GM18907 (cell line): ENCODE measurements at regions not wholly inside any gene's neighbourhood (a gene's known extent, or its start where the extent isn't known, plus 50 kb on each side); places are given as distances from the start of the nearest gene placed in this dataset.
"Not testable (repeated sequence)": the region's sequence is repeated elsewhere in the genome, so short reads cannot be mapped to it uniquely, and the experiment has no call there.

Experiments
- ATAC-seq: cut with Tn5 transposase; IDR thresholded peaks from one replicate; pipeline ENCODE4 v1.9.1; 2021; ENCODE audit warnings: mild to moderate bottlenecking, moderate library complexity; ENCODE audit not compliant: unreplicated experiment

- ATAC-seq = no peak
Measured at GRCh38 chr21:18705971-18706370, 302.4 kb upstream of the TMPRSS15 start.

DNA sequence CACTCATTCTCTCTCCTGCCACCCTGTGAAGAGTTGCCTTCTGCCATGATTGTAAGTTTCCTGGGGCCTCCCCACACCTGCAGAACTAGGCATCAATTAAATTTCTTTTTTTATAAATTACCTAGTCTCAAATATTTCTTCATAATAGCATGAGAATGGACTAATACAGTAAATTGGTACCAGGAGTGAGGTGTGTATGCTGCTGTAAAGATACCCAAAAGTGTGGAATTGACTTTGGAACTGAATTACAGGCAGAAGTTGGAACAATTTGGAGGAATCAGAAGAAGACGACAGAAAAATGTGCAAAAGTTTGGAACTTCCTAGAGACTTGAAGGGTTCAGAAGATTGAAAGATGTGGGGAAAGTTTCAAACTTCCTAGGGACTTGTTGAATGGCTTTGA lies 308.1 kb upstream of the TMPRSS15 start:
- ATAC-seq = no peak

GRCh38 chr21:18715606-18716005 lies 312.0 kb upstream of the TMPRSS15 start:
- no peak for ATAC-seq

GRCh38 chr21:18716578-18717138 lies 313.1 kb upstream of the TMPRSS15 start:
- ATAC-seq = no peak

- no peak for ATAC-seq
Measured at GRCh38 chr21:18722193-18722592, 318.6 kb upstream of the TMPRSS15 start.

DNA sequence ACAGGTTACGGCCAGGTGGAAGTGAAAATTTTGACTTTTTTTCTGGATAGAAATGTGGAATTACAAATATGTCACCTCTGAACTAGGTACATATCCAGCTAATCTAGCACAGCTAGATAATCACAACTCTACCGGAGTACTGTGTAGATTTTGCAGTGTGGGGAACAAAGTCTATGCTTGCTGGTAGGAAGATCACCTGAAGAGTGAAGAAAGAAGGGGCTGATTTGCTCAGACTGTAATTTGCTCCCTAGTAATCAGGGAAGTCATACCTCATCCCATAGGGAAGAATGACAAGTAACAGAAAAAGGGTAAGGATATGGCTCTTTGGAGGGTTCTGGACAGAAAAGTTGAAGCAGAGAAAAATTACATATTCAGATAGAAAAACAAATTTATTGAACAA lies 319.6 kb upstream of the TMPRSS15 start:
- ATAC-seq = no peak

DNA sequence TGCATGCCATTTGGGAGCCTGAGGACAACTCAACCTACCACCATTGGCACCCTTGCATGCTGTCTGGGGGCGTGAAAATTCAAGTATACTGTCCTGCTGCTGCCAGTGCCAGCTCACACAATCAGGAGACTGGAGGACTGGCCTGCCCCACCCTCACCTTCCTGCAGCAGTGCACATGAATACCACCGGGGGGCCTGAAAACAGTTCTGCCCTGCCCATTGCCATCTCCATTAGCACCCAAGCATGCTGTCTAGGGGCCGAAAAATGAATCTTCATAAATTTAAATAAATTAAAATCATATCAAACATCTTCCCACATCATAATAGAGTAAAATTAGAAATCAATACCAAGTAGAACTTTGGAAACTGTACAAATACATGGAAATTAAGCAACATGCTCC lies 322.1 kb upstream of the TMPRSS15 start:
- no peak for ATAC-seq

- no peak for ATAC-seq
Measured at GRCh38 chr21:18741954-18742353, 338.4 kb upstream of the TMPRSS15 start.

GRCh38 chr21:18743531-18743930 lies 339.9 kb upstream of the TMPRSS15 start:
- ATAC-seq = no peak

- no peak for ATAC-seq
Measured at GRCh38 chr21:18744840-18745239, 341.3 kb upstream of the TMPRSS15 start.

DNA sequence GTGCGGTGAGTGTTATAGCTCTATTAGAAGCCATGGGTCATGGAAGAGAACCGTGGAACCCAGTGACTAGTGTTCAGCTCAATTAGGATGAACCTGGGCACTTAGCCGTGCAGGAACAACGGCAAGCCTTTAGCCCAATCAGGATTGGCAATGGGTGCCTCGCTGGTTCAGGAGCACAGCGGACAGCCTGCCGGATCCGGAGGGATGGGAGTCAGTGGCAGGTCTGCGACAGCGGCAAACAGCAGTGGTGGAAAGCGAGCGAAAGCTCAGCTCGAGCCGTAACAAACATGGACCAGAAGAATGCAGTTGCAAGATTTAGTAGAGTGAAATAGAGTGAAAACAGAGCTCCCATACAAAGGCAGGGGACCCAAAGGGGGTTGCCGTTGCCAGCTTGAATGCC lies 349.3 kb upstream of the TMPRSS15 start:
- ATAC-seq = not testable (repeated sequence)

- not testable (repeated sequence) for ATAC-seq
Measured at GRCh38 chr21:18756272-18756671, 352.7 kb upstream of the TMPRSS15 start.

- ATAC-seq = no peak
Measured at GRCh38 chr21:18759267-18759666, 355.7 kb upstream of the TMPRSS15 start.

- no peak for ATAC-seq
Measured at GRCh38 chr21:18759751-18760161, 356.2 kb upstream of the TMPRSS15 start.

GRCh38 chr21:18760247-18760646 lies 356.7 kb upstream of the TMPRSS15 start:
- no peak for ATAC-seq

GRCh38 chr21:18764720-18765119 lies 361.1 kb upstream of the TMPRSS15 start:
- ATAC-seq = no peak

- ATAC-seq = no peak
Measured at GRCh38 chr21:18769599-18769998, 366.0 kb upstream of the TMPRSS15 start.

- no peak for ATAC-seq
Measured at GRCh38 chr21:18771845-18772380, 368.3 kb upstream of the TMPRSS15 start.

- ATAC-seq = no peak
Measured at GRCh38 chr21:18772404-18772803, 368.8 kb upstream of the TMPRSS15 start.

DNA sequence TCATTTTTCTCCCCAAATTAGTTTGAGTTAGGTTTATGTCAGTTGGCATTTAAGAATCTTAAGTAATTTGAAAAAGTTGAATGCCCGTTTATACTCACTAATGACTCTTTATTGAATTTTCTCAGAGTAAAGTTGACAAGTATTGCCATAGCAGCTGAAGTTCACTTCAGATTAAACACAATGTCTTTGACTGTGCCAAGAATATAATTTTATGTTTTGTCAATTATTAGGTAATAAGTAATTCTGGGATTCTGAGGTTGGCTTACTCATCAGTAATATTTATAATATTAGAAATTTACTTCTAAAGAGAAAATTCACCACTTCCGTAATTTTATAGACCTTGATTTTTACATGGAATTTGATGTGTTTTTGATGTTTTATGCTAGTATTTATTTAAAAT lies 369.3 kb upstream of the TMPRSS15 start:
- ATAC-seq = no peak

- no peak for ATAC-seq
Measured at GRCh38 chr21:18776936-18777335, 373.4 kb upstream of the TMPRSS15 start.

- no peak for ATAC-seq
Measured at GRCh38 chr21:18782721-18783120, 379.1 kb upstream of the TMPRSS15 start.

DNA sequence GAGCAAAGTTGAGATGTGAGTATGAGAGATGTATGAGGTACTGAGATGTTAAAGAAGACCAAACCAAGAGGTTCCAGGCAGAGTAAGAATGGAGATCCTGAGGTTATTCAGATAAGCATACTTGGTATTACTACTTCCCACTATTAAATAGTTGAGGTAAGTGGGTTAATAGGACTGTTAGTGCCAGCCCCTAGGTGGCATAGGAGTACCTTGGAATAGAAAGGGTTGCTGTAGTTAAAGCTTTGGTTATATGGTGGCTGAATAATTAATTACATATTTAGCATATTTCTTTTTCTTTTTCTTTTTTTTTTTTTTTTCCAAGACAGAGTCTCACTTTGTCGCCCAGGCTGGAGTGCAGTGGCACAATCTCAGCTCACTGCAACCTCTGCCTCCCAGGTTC lies 397.9 kb upstream of the TMPRSS15 start:
- no peak for ATAC-seq
